GM12878 (cell line): ENCODE measurements at regions not wholly inside any gene's neighbourhood (a gene's known extent, or its start where the extent isn't known, plus 50 kb on each side); places are given as distances from the start of the nearest gene placed in this dataset.

Experiments
- ATAC-seq: fragments of 200-7000 bp; cut with Tn5 transposase; 3 replicates; pipeline ENCODE4 v1.9.1; 2020; ENCODE audit warnings: mild to moderate bottlenecking, moderate library complexity
- BruUV-seq: library from RNA; stranded (reverse); fragments of 400-500 nt; replicated peaks from 2 replicates; lab custom pipeline; 2021; lab: Mats Ljungman, UMichigan
- CTCF ChIA-PET: fragments of 300-600 bp; sonication (Branson Sonifier 250); formaldehyde crosslinking; extraction: SDS; loops from one replicate; lab custom pipeline; 2021; ENCODE audit warnings: inconsistent platforms; lab: Yijun Ruan, JAX
- POLR2A ChIA-PET: fragments of 350-600 bp; formaldehyde crosslinking; extraction: SDS; loops from one replicate; lab custom pipeline; 2021; ENCODE audit warnings: inconsistent platforms; lab: Charles Lee
- RAD21 ChIA-PET: fragments of 300-600 bp; sonication (Branson Sonifier 250); formaldehyde crosslinking; loops from one replicate; lab custom pipeline; 2023; ENCODE audit warnings: antibody characterized with exemption; ENCODE audit not compliant: unreplicated experiment; lab: Charles Lee
- SMC1A ChIA-PET: fragments of 300-600 bp; sonication (Branson Sonifier 250); formaldehyde crosslinking; loops from one replicate; lab custom pipeline; 2023; ENCODE audit not compliant: unreplicated experiment, uncharacterized antibody; lab: Charles Lee
- DNase-seq: peaks from one replicate; pipeline ENCODE4 v3.0.0-alpha.2; 2011; ENCODE audit warnings: low read depth, low spot score
- FAIRE-seq: peaks from 3 replicates; lab custom pipeline; 2011; peaks lifted over from hg19 to GRCh38; lab: Jason Lieb, UNC
- H2AFZ ChIP-seq: 2 replicates; pipeline ENCODE4 v1.6.0; 2011; ENCODE audit warnings: low read depth, low read length, control low read depth; ENCODE audit not compliant: control insufficient read depth
- H3K27ac ChIP-seq: 2 replicates; pipeline ENCODE4 v1.5.1; 2011; ENCODE audit warnings: control low read depth; ENCODE audit not compliant: control insufficient read depth, insufficient read depth
- H3K27me3 ChIP-seq, 2 experiments: replicated peaks in 1 of 2; 2 replicates each; pipeline versions ENCODE4 v1.6.0 to v1.6.1; 2011; ENCODE audit warnings: low read length in 1 of 2; ENCODE audit not compliant: control insufficient read depth in 2 of 2, insufficient read depth in 2 of 2
- H3K36me3 ChIP-seq, 2 experiments: 2 replicates each; pipeline ENCODE4 v1.5.1; 2011; ENCODE audit warnings: low read length in 1 of 2; ENCODE audit not compliant: control insufficient read depth in 2 of 2, insufficient read depth in 2 of 2
- H3K4me1 ChIP-seq: 2 replicates; pipeline ENCODE4 v1.6.1; 2011; ENCODE audit warnings: mild to moderate bottlenecking, low read length, moderate library complexity, mixed read lengths; ENCODE audit not compliant: control insufficient read depth, insufficient read depth
- H3K4me2 ChIP-seq: 2 replicates; pipeline ENCODE4 v1.6.0; 2011; ENCODE audit warnings: control low read depth; ENCODE audit not compliant: control insufficient read depth, insufficient read depth
- H3K4me3 ChIP-seq: fragments of 200-600 bp; sonication (generic); 2 replicates; pipeline ENCODE4 v1.5.1; 2016
- H3K79me2 ChIP-seq: 2 replicates; pipeline ENCODE4 v1.6.0; 2011; ENCODE audit warnings: low read length; ENCODE audit not compliant: control insufficient read depth, insufficient read depth
- H3K9ac ChIP-seq: 2 replicates; pipeline ENCODE4 v1.8.0; 2011; ENCODE audit warnings: low read length, control low read depth, mixed read lengths; ENCODE audit not compliant: control insufficient read depth, insufficient read depth
- H3K9me3 ChIP-seq: replicated peaks from 3 replicates; pipeline ENCODE4 v1.5.1; 2011; ENCODE audit warnings: mild to moderate bottlenecking, low read length; ENCODE audit not compliant: control insufficient read depth, insufficient read depth
- H4K20me1 ChIP-seq: 2 replicates; pipeline ENCODE4 v1.6.0; 2011; ENCODE audit not compliant: control insufficient read depth, insufficient read depth
- DPF2 ChIP-seq: fragments of 450-650 bp; IDR thresholded peaks from 2 replicates; pipeline ENCODE4 v1.6.1; 2017; ENCODE audit warnings: mild to moderate bottlenecking
- ZNF687 ChIP-seq: fragments of 450-650 bp; IDR thresholded peaks from 2 replicates; pipeline ENCODE4 v1.6.1; 2017; ENCODE audit warnings: mild to moderate bottlenecking, moderate library complexity
- WGBS: methylation state at CpG from one replicate; pipeline ENCODE4 v1.1.6; 2016; ENCODE audit warnings: low lambda C conversion rate; ENCODE audit not compliant: insufficient replicate concordance, insufficient coverage; ENCODE audit errors: missing lambda C conversion rate; 5-methylcytosine and 5-hydroxymethylcytosine counted together
- in situ Hi-C: fragments of 300-500 bp; cut with MboI; formaldehyde crosslinking; loops from 9 replicates; pipeline ENCODE4 v1.14.3; 2018; ENCODE audit warnings: mixed read lengths
- intact Hi-C: fragments of 100-400 bp; cut with micrococcal nuclease; formaldehyde crosslinking; loops from one replicate; pipeline ENCODE4 v1.14.2; 2022; ENCODE audit not compliant: unreplicated experiment
- TF ChIP-seq, protein P1 (sequence below): fragments of 450-650 bp; IDR thresholded peaks from 2 replicates; pipeline ENCODE4 v1.6.1; 2018; ENCODE audit warnings: borderline replicate concordance, mild to moderate bottlenecking; ENCODE audit not compliant: partially characterized antibody

- POLR2A ChIA-PET = no interaction called here
- Histone ChIP-seq H3K9me3 (peaks cover 7% of the 10 kb centered on the region; the same call in 2 of the 3 replicates), H3K4me2 (no peak overlapping the region), H3K9ac (no peak overlapping the region), H3K4me1 (no peaks in the 10 kb centered on the region), H4K20me1 (no peaks in the 10 kb centered on the region), H3K27ac (no peak overlapping the region)
- RAD21 ChIA-PET = interaction anchor here (1.1 kb wide), 1 partner anchor 11 kb away, joined by 3 read pairs; no protein-coding TSS in a partner anchor
- SMC1A ChIA-PET = interaction anchor here (1.0 to 1.8 kb wide), 5 partner anchors 14 to 231 kb away, joined by 3 to 4 read pairs (median 3); no protein-coding TSS in a partner anchor
- no peak for DNase-seq
- TF ChIP-seq, protein P1, sequence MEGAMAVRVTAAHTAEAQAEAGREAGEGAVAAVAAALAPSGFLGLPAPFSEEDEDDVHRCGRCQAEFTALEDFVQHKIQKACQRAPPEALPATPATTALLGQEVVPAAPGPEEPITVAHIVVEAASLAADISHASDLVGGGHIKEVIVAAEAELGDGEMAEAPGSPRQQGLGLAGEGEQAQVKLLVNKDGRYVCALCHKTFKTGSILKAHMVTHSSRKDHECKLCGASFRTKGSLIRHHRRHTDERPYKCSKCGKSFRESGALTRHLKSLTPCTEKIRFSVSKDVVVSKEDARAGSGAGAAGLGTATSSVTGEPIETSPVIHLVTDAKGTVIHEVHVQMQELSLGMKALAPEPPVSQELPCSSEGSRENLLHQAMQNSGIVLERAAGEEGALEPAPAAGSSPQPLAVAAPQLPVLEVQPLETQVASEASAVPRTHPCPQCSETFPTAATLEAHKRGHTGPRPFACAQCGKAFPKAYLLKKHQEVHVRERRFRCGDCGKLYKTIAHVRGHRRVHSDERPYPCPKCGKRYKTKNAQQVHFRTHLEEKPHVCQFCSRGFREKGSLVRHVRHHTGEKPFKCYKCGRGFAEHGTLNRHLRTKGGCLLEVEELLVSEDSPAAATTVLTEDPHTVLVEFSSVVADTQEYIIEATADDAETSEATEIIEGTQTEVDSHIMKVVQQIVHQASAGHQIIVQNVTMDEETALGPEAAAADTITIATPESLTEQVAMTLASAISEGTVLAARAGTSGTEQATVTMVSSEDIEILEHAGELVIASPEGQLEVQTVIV = no peak
- TF ChIP-seq ZNF687 = peak; percentile 32; the same call in 1 of the 2 replicates
- no peak for TF ChIP-seq DPF2
- TF ChIP-seq, all 136 proteins: peak for 1
- in situ Hi-C loops = no loop called here
- Histone ChIP-seq H3K36me3 (no peaks in the 10 kb centered on the region), H2AFZ (no peak overlapping the region), H3K27me3 (no peaks in the 10 kb centered on the region), H3K4me3 (no peak overlapping the region), H3K79me2 (no peaks in the 10 kb centered on the region)
- no peak for ATAC-seq
- no peak for FAIRE-seq
- CTCF ChIA-PET = interaction anchor here (0.6 to 2.1 kb wide), 2 partner anchors 11 to 113 kb away, joined by 3 to 5 read pairs; no protein-coding TSS in a partner anchor
- WGBS = 91% methylated on average over 2 of the region's 2 CpGs
- BruUV-seq = no TSS peak
- intact Hi-C loops = no loop called here
Measured at GRCh38 chr4:128686032-128686465, 123.5 kb upstream of the JADE1 start.
